IMR-90 (cell line): ENCODE measurements at regions not wholly inside any gene's neighbourhood (a gene's known extent, or its start where the extent isn't known, plus 50 kb on each side); places are given as distances from the start of the nearest gene placed in this dataset.

Experiments used
- ATAC-seq: fragments of 200-7000 bp; cut with Tn5 transposase; 2 replicates; pipeline ENCODE4 v1.9.1; 2020; ENCODE audit warnings: low read depth, mild to moderate bottlenecking, moderate library complexity
- BruUV-seq: library from RNA; stranded (reverse); fragments of 400-500 nt; replicated peaks from 2 replicates; lab custom pipeline; 2021; lab: Mats Ljungman, UMichigan
- CTCF ChIA-PET: fragments of 300-600 bp; formaldehyde crosslinking; extraction: SDS; loops from one replicate; lab custom pipeline; 2021; ENCODE audit warnings: antibody characterized with exemption; lab: Yijun Ruan, JAX
- POLR2A ChIA-PET: fragments of 300-600 bp; sonication (Branson Sonifier 250); formaldehyde crosslinking; loops from one replicate; lab custom pipeline; 2022; ENCODE audit warnings: antibody characterized with exemption; ENCODE audit not compliant: unreplicated experiment; lab: Charles Lee
- DNase-seq: peaks from one replicate; pipeline ENCODE4 v3.0.0; 2013
- H2AFZ ChIP-seq: replicated peaks from 2 replicates; pipeline ENCODE3; 2013; ENCODE audit warnings: low read length, mild to moderate bottlenecking; ENCODE audit not compliant: poor library complexity
- H2AK5ac ChIP-seq: 2 replicates; pipeline ENCODE4 v1.6.1; 2013; ENCODE audit warnings: low read depth, low read length, inconsistent platforms
- H2AK9ac ChIP-seq: replicated peaks from 2 replicates; pipeline ENCODE3; 2013; ENCODE audit warnings: mild to moderate bottlenecking, low read depth, low read length, moderate library complexity; ENCODE audit not compliant: poor library complexity
- H2BK120ac ChIP-seq: 2 replicates; pipeline ENCODE4 v1.6.1; 2013; ENCODE audit warnings: low read depth, low read length, inconsistent platforms
- H2BK15ac ChIP-seq: 3 replicates; pipeline ENCODE4 v1.6.1; 2013; ENCODE audit warnings: low read depth, low read length, inconsistent platforms
- H2BK20ac ChIP-seq: 2 replicates; pipeline ENCODE4 v1.6.1; 2013; ENCODE audit warnings: low read depth, mild to moderate bottlenecking, inconsistent platforms, low read length, moderate library complexity
- H2BK5ac ChIP-seq: 2 replicates; pipeline ENCODE4 v1.6.1; 2013; ENCODE audit warnings: mild to moderate bottlenecking, low read depth, low read length, inconsistent platforms; ENCODE audit not compliant: poor library complexity, severe bottlenecking
- H3K14ac ChIP-seq: replicated peaks from 2 replicates; pipeline ENCODE4 v1.6.1; 2013; ENCODE audit warnings: low read depth, low read length, inconsistent platforms
- H3K18ac ChIP-seq: 2 replicates; pipeline ENCODE4 v1.6.1; 2013; ENCODE audit warnings: low read depth, low read length, control low read depth
- H3K23ac ChIP-seq: 2 replicates; pipeline ENCODE4 v1.6.1; 2013; ENCODE audit warnings: low read depth, low read length, inconsistent platforms
- H3K27ac ChIP-seq: 2 replicates; pipeline ENCODE4 v1.5.1; 2013; ENCODE audit warnings: mild to moderate bottlenecking, control low read depth, low read length; ENCODE audit not compliant: insufficient read depth
- H3K27me3 ChIP-seq: 2 replicates; pipeline ENCODE4 v1.6.1; 2013; ENCODE audit warnings: low read length; ENCODE audit not compliant: control insufficient read depth, insufficient read depth
- H3K36me3 ChIP-seq: 2 replicates; pipeline ENCODE4 v1.6.1; 2013; ENCODE audit warnings: low read length, mixed read lengths; ENCODE audit not compliant: control insufficient read depth, insufficient read depth
- H3K4ac ChIP-seq: 2 replicates; pipeline ENCODE4 v1.6.1; 2013; ENCODE audit warnings: low read depth, low read length, inconsistent platforms
- H3K4me1 ChIP-seq: 2 replicates; pipeline ENCODE4 v1.6.1; 2013; ENCODE audit warnings: low read length, mixed read lengths; ENCODE audit not compliant: control insufficient read depth, insufficient read depth
- H3K4me2 ChIP-seq: 2 replicates; pipeline ENCODE4 v1.6.1; 2013; ENCODE audit warnings: low read depth, mild to moderate bottlenecking, control low read depth, low read length, moderate library complexity
- H3K4me3 ChIP-seq: 2 replicates; pipeline ENCODE4 v1.5.1; 2013; ENCODE audit warnings: low read depth, mild to moderate bottlenecking, control low read depth, low read length, moderate library complexity; ENCODE audit not compliant: insufficient read depth
- H3K56ac ChIP-seq: 2 replicates; pipeline ENCODE4 v1.6.1; 2013; ENCODE audit warnings: low read length, inconsistent platforms; ENCODE audit not compliant: insufficient read depth; ENCODE audit errors: extremely low read depth
- H3K79me1 ChIP-seq, 2 experiments: 2 replicates each; pipeline ENCODE4 v1.6.1; 2013; ENCODE audit warnings: low read length in 2 of 2, inconsistent platforms in 1 of 2, low read depth in 1 of 2
- H3K9ac ChIP-seq: 2 replicates; pipeline ENCODE4 v1.6.1; 2013; ENCODE audit warnings: low read depth, low read length, control low read depth
- H3K9me1 ChIP-seq: 2 replicates; pipeline ENCODE4 v1.6.1; 2013; ENCODE audit warnings: low read length, inconsistent platforms; ENCODE audit not compliant: insufficient read depth
- H3K9me3 ChIP-seq: 2 replicates; pipeline ENCODE4 v1.6.1; 2013; ENCODE audit warnings: low read length; ENCODE audit not compliant: control insufficient read depth, insufficient read depth
- H4K20me1 ChIP-seq: 2 replicates; pipeline ENCODE4 v1.6.1; 2013; ENCODE audit warnings: low read length, inconsistent platforms; ENCODE audit not compliant: insufficient read depth
- H4K5ac ChIP-seq: 2 replicates; pipeline ENCODE4 v1.6.1; 2013; ENCODE audit warnings: mild to moderate bottlenecking, low read depth, low read length, control low read depth
- H4K8ac ChIP-seq, 2 experiments: 2 replicates each; pipeline ENCODE4 v1.6.1; 2013; ENCODE audit warnings: low read depth in 2 of 2, low read length in 2 of 2, control low read depth in 1 of 2, inconsistent platforms in 1 of 2
- H4K91ac ChIP-seq: 2 replicates; pipeline ENCODE4 v1.6.1; 2013; ENCODE audit warnings: low read depth, low read length, inconsistent platforms; ENCODE audit not compliant: insufficient read depth
- BHLHE40 ChIP-seq: fragments of 150-350 bp; IDR thresholded peaks from 2 replicates; pipeline ENCODE4 v1.6.1; 2016; ENCODE audit warnings: mild to moderate bottlenecking, low read depth, low read length
- CEBPB ChIP-seq: IDR thresholded peaks from 2 replicates; pipeline ENCODE4 v1.6.1; 2012; ENCODE audit warnings: low read depth, low read length, improper control_type of control experiment
- CHD1 ChIP-seq: IDR thresholded peaks from 2 replicates; pipeline ENCODE4 v1.6.1; 2012; ENCODE audit warnings: low read depth, low read length, improper control_type of control experiment
- FOS ChIP-seq: fragments of 150-350 bp; IDR thresholded peaks from 2 replicates; pipeline ENCODE4 v1.6.1; 2016; ENCODE audit warnings: low read depth, low read length
- MAZ ChIP-seq: IDR thresholded peaks from 2 replicates; pipeline ENCODE4 v1.6.1; 2012; ENCODE audit warnings: low read depth, mild to moderate bottlenecking, low read length, improper control_type of control experiment, moderate library complexity, borderline replicate concordance
- MXI1 ChIP-seq: IDR thresholded peaks from 2 replicates; pipeline ENCODE4 v1.6.1; 2012; ENCODE audit warnings: low read depth, mild to moderate bottlenecking, low read length, moderate library complexity, borderline replicate concordance
- NFE2L2 ChIP-seq: fragments of 150-350 bp; IDR thresholded peaks from 2 replicates; pipeline ENCODE4 v1.6.1; 2016; ENCODE audit warnings: low read depth, mild to moderate bottlenecking, low read length
- RAD21 ChIP-seq: IDR thresholded peaks from 2 replicates; pipeline ENCODE4 v1.6.1; 2012; ENCODE audit warnings: low read length, improper control_type of control experiment
- RCOR1 ChIP-seq: IDR thresholded peaks from 2 replicates; pipeline ENCODE4 v1.6.1; 2012; ENCODE audit warnings: mild to moderate bottlenecking, low read length, improper control_type of control experiment; ENCODE audit not compliant: insufficient replicate concordance
- SMC3 ChIP-seq: fragments of 150-350 bp; IDR thresholded peaks from 2 replicates; pipeline ENCODE4 v1.6.1; 2016; ENCODE audit warnings: low read depth, mild to moderate bottlenecking, antibody characterized with exemption, low read length, moderate library complexity
- WGBS, 2 experiments: methylation state at CpG; one replicate each; pipeline versions ENCODE4 v1.1.5 to v1.1.7; 2013; ENCODE audit warnings: missing lambda C conversion rate in 2 of 2; ENCODE audit not compliant: insufficient read length in 1 of 2; ENCODE audit errors: extremely low coverage in 2 of 2; 5-methylcytosine and 5-hydroxymethylcytosine counted together
- dilution Hi-C: fragments of 300-500 bp; cut with HindIII; formaldehyde crosslinking; loops from one replicate; pipeline ENCODE4 v1.14.3; 2018; ENCODE audit warnings: low sequenced_read_pairs; ENCODE audit not compliant: unreplicated experiment
- in situ Hi-C: fragments of 300-500 bp; cut with MboI; formaldehyde crosslinking; loops from 3 replicates; pipeline ENCODE4 v1.14.3; 2019; ENCODE audit warnings: low sequenced_read_pairs, inconsistent platforms, mixed read lengths
- intact Hi-C: fragments of 100-400 bp; cut with micrococcal nuclease; formaldehyde crosslinking; loops from 2 replicates; pipeline ENCODE4 v1.10.0; 2022
- TF ChIP-seq, protein P1 (sequence below): fragments of 150-350 bp; IDR thresholded peaks from 2 replicates; pipeline ENCODE4 v1.6.1; 2016; ENCODE audit warnings: low read depth, mild to moderate bottlenecking, low read length, moderate library complexity, borderline replicate concordance

DNA sequence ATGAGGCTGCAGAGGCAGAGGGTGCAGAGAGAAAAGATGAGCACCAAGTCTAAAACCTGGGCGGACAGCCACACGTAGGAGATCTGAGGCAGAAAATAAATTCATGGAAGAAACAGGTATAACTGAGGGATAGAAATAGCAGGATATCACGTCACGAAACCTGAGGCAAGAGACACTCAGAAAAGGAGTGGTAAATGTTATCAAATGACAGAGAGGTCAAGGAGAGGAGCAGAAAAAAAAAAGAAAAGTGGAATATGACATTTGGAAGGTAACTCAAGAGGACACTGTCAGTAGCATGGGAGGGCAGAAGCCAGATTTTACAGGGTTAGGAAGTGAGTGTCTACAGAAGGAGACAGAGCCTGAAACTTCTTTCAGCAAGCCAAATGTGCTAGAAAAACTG is 84.2 kb upstream of the FBXL4 start:
- intact Hi-C loops: no loop called here
- Histone ChIP-seq H3K4me3 (no peak overlapping the region), H4K8ac (no peak overlapping the region), H2AK9ac (no peak overlapping the region), H2AK5ac (no peak overlapping the region), H3K56ac (no peak overlapping the region), H2BK120ac (no peak overlapping the region), H2BK15ac (no peak overlapping the region), H3K79me1 (no peaks in the 10 kb centered on the region), H4K20me1 (no peaks in the 10 kb centered on the region), H3K36me3 (no peaks in the 10 kb centered on the region), H2AFZ (peak overlapping the region; percentile 8), H3K9ac (no peak overlapping the region), H3K4me1 (no peaks in the 10 kb centered on the region), H3K4ac (no peak overlapping the region), H4K91ac (no peak overlapping the region), H2BK5ac (no peak overlapping the region), H3K23ac (no peak overlapping the region), H3K4me2 (no peak overlapping the region), H4K5ac (no peak overlapping the region), H3K14ac (no peak overlapping the region), H3K9me3 (no peaks in the 10 kb centered on the region), H3K18ac (no peak overlapping the region), H3K27ac (no peak overlapping the region), H3K9me1 (no peaks in the 10 kb centered on the region), H2BK20ac (no peak overlapping the region), H3K27me3 (peaks cover 3% of the 10 kb centered on the region; the same call in 1 of the 2 replicates)
- WGBS, 2 experiments: 25% methylated on average over 2 of the region's 4 CpGs; no CpG with 5 or more reads in 1 of the 2 experiments
- dilution Hi-C loops: no loop called here
- CTCF ChIA-PET: no interaction called here
- ATAC-seq (no peak), DNase-seq (no peak)
- TF ChIP-seq FOS: no peak
- TF ChIP-seq SMC3: no peak
- TF ChIP-seq MAZ: no peak
- no peak for TF ChIP-seq CHD1
- TF ChIP-seq RAD21: no peak
- TF ChIP-seq NFE2L2: no peak
- TF ChIP-seq RCOR1: no peak
- no peak for TF ChIP-seq BHLHE40
- TF ChIP-seq, protein P1, sequence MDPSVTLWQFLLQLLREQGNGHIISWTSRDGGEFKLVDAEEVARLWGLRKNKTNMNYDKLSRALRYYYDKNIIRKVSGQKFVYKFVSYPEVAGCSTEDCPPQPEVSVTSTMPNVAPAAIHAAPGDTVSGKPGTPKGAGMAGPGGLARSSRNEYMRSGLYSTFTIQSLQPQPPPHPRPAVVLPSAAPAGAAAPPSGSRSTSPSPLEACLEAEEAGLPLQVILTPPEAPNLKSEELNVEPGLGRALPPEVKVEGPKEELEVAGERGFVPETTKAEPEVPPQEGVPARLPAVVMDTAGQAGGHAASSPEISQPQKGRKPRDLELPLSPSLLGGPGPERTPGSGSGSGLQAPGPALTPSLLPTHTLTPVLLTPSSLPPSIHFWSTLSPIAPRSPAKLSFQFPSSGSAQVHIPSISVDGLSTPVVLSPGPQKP: no peak
- no peak for TF ChIP-seq CEBPB
- no peak for TF ChIP-seq MXI1
- no TSS peak for BruUV-seq
- POLR2A ChIA-PET: no interaction called here
- in situ Hi-C loops: no loop called here
